AG04449 (cell line): ENCODE measurements at regions not wholly inside any gene's neighbourhood (a gene's known extent, or its start where the extent isn't known, plus 50 kb on each side); places are given as distances from the start of the nearest gene placed in this dataset.

ENCODE experiments used
- CTCF ChIA-PET: fragments of 350-600 bp; formaldehyde crosslinking; extraction: SDS; loops from one replicate; lab custom pipeline; 2021; ENCODE audit warnings: antibody characterized with exemption; lab: Yijun Ruan, JAX
- POLR2A ChIA-PET: fragments of 400-600, 350-600 bp; formaldehyde crosslinking; extraction: SDS; loops from one replicate; lab custom pipeline; 2020; ENCODE audit warnings: antibody characterized with exemption, inconsistent platforms; lab: Yijun Ruan, JAX
- DNase-seq: peaks from one replicate; pipeline ENCODE4 v3.0.0-alpha.2; 2010; ENCODE audit warnings: low read depth, low spot score
- H3K4me3 ChIP-seq: 2 replicates; pipeline ENCODE4 v1.5.1; 2011; ENCODE audit warnings: low read depth, mild to moderate bottlenecking, control low read depth, low read length
- CTCF ChIP-seq: IDR thresholded peaks from one replicate; pipeline ENCODE4 v1.5.1; 2011; ENCODE audit warnings: mild to moderate bottlenecking, moderate library complexity, low read length, control low read depth, inconsistent platforms; ENCODE audit not compliant: insufficient read depth; ENCODE audit errors: missing control alignments

- no peak for TF ChIP-seq CTCF
- H3K4me3 ChIP-seq: no peak overlapping the region
- ChIA-PET POLR2A (no interaction called here), CTCF (no interaction called here)
- DNase-seq: no peak
Observed at GRCh38 chr7:109984729-109985128, 1106.2 kb upstream of the LRRN3 start.

- DNase-seq: no peak
- no peak for TF ChIP-seq CTCF
- no peak overlapping the region for H3K4me3 ChIP-seq
- ChIA-PET CTCF (no interaction called here), POLR2A (no interaction called here)
Observed at GRCh38 chr7:109986701-109987100, 1104.2 kb upstream of the LRRN3 start.

GRCh38 chr7:109996411-109996810 is 1094.5 kb upstream of the LRRN3 start:
- no peak for TF ChIP-seq CTCF
- no peak overlapping the region for H3K4me3 ChIP-seq
- CTCF ChIA-PET: no interaction called here
- POLR2A ChIA-PET: no interaction called here
- no peak for DNase-seq

- ChIA-PET POLR2A (no interaction called here), CTCF (no interaction called here)
- DNase-seq: no peak
Observed at GRCh38 chr7:109996927-109997326, 1094.0 kb upstream of the LRRN3 start.

GRCh38 chr7:109997837-109998236 is 1093.1 kb upstream of the LRRN3 start:
- TF ChIP-seq CTCF: no peak
- ChIA-PET CTCF (no interaction called here), POLR2A (no interaction called here)
- DNase-seq: no peak
- H3K4me3 ChIP-seq: no peak overlapping the region

More at GRCh38 chr7:109996927-109997326, 1094.0 kb upstream of the LRRN3 start:
- no peak overlapping the region for H3K4me3 ChIP-seq
- no peak for TF ChIP-seq CTCF

- ChIA-PET CTCF (no interaction called here), POLR2A (no interaction called here)
- H3K4me3 ChIP-seq: no peak overlapping the region
- no peak for DNase-seq
- TF ChIP-seq CTCF: no peak
Observed at GRCh38 chr7:110001254-110001938, 1089.5 kb upstream of the LRRN3 start.
